HCT116 (cell line): ENCODE measurements at regions not wholly inside any gene's neighbourhood (a gene's known extent, or its start where the extent isn't known, plus 50 kb on each side); places are given as distances from the start of the nearest gene placed in this dataset.

Source experiments
- ATAC-seq: fragments of 200-7000 bp; cut with Tn5 transposase; 2 replicates; pipeline ENCODE4 v1.9.1; 2020; ENCODE audit warnings: mild to moderate bottlenecking, moderate library complexity
- BruUV-seq: library from RNA; stranded (reverse); fragments of 400-500 nt; replicated peaks from 2 replicates; lab custom pipeline; 2021; lab: Mats Ljungman, UMichigan
- CTCF ChIA-PET: fragments of 300-600 bp; sonication (Branson Sonifier 250); formaldehyde crosslinking; loops from one replicate; lab custom pipeline; 2021; ENCODE audit warnings: antibody characterized with exemption; lab: Charles Lee
- POLR2A ChIA-PET: fragments of 300-600, 350-600 bp; sonication (Branson Sonifier 250); formaldehyde crosslinking; loops from one replicate; lab custom pipeline; 2021; ENCODE audit warnings: antibody characterized with exemption; lab: Charles Lee
- RAD21 ChIA-PET, 2 experiments: fragments of 300-600 bp; sonication (Branson Sonifier 250); formaldehyde crosslinking; loops; one replicate each; lab custom pipeline; 2023; ENCODE audit warnings: low total read pairs in 2 of 2; ENCODE audit not compliant: uncharacterized antibody in 2 of 2, unreplicated experiment in 2 of 2, low non-redundant PET in 1 of 2; lab: Charles Lee
- DNase-seq: peaks from one replicate; pipeline ENCODE4 v3.0.0-alpha.2; 2010; ENCODE audit warnings: low read depth, low spot score
- H2AFZ ChIP-seq: fragments of 200-600 bp; shearing (Covaris generic), sonication (generic); 2 replicates; pipeline ENCODE4 v1.6.1; 2017; ENCODE audit warnings: low read depth, mixed run types, mixed read lengths, antibody characterized with exemption, low read length; ENCODE audit not compliant: poor library complexity, severe bottlenecking
- H3K27ac ChIP-seq: 2 replicates; pipeline ENCODE4 v1.5.1; 2012; ENCODE audit warnings: low read depth, low read length
- H3K27me3 ChIP-seq: fragments of 200-600 bp; sonication (generic); 2 replicates; pipeline ENCODE4 v1.6.1; 2016; ENCODE audit warnings: mixed run types, low read length, mixed read lengths; ENCODE audit not compliant: insufficient read depth
- H3K36me3 ChIP-seq, 2 experiments: fragments of 200-500 bp in 1 of 2; fragments of 200-600 bp in 1 of 2; sonication (Bioruptor generic) in 1 of 2; sonication (generic) in 1 of 2; 2 replicates each; pipeline versions ENCODE4 v1.5.1 to v1.6.1; 2014 to 2016; ENCODE audit warnings: low read length in 2 of 2, inconsistent platforms in 1 of 2, mixed read lengths in 1 of 2, mixed run types in 1 of 2; ENCODE audit not compliant: insufficient read depth in 2 of 2, control insufficient read depth in 1 of 2
- H3K4me1 ChIP-seq, 2 experiments: fragments of 200-600 bp in 1 of 2; sonication (generic) in 1 of 2; 2 replicates each; pipeline versions ENCODE4 v1.5.1 to v1.6.1; 2012 to 2017; ENCODE audit warnings: low read length in 2 of 2, inconsistent platforms in 1 of 2, mild to moderate bottlenecking in 1 of 2, mixed read lengths in 1 of 2, mixed run types in 1 of 2, moderate library complexity in 1 of 2; ENCODE audit not compliant: insufficient read depth in 2 of 2, control insufficient read depth in 1 of 2
- H3K4me2 ChIP-seq: fragments of 200-600 bp; sonication (generic); 2 replicates; pipeline ENCODE4 v1.6.1; 2017; ENCODE audit warnings: mixed run types, low read length, mixed read lengths
- H3K4me3 ChIP-seq, 2 experiments: fragments of 200-600 bp in 1 of 2; sonication (generic) in 1 of 2; replicated peaks in 1 of 2; 2 replicates each; pipeline ENCODE4 v1.5.1; 2011 to 2016; ENCODE audit warnings: low read length in 2 of 2, control low read depth in 1 of 2, low read depth in 1 of 2, mild to moderate bottlenecking in 1 of 2, mixed read lengths in 1 of 2, mixed run types in 1 of 2
- H3K79me2 ChIP-seq: fragments of 200-600 bp; sonication (generic); 2 replicates; pipeline ENCODE4 v1.6.1; 2017; ENCODE audit warnings: mild to moderate bottlenecking, mixed run types, low read length, moderate library complexity, mixed read lengths; ENCODE audit not compliant: insufficient read depth
- H3K9ac ChIP-seq: fragments of 200-600 bp; sonication (generic); 2 replicates; pipeline ENCODE4 v1.6.1; 2016; ENCODE audit warnings: low read length, mixed read lengths
- H3K9me2 ChIP-seq: fragments of 200-600 bp; sonication (generic), shearing (Covaris generic); 2 replicates; pipeline ENCODE4 v1.6.1; 2017; ENCODE audit warnings: mixed run types, mild to moderate bottlenecking, moderate library complexity; ENCODE audit not compliant: insufficient read depth
- H3K9me3 ChIP-seq, 2 experiments: fragments of 200-500 bp in 1 of 2; fragments of 200-600 bp in 1 of 2; sonication (Bioruptor generic) in 1 of 2; sonication (generic) in 1 of 2; 2 replicates each; pipeline ENCODE4 v1.6.1; 2014 to 2017; ENCODE audit warnings: low read length in 2 of 2, mixed read lengths in 2 of 2, inconsistent platforms in 1 of 2, low read depth in 1 of 2, mild to moderate bottlenecking in 1 of 2, mixed run types in 1 of 2, moderate library complexity in 1 of 2; ENCODE audit not compliant: control insufficient read depth in 1 of 2, insufficient read depth in 1 of 2
- H4K20me1 ChIP-seq: fragments of 200-600 bp; sonication (generic), shearing (Covaris generic); 2 replicates; pipeline ENCODE4 v1.6.1; 2017; ENCODE audit warnings: mixed run types, mild to moderate bottlenecking, moderate library complexity; ENCODE audit not compliant: insufficient read depth
- ELF1 ChIP-seq: IDR thresholded peaks from 2 replicates; pipeline ENCODE4 v1.6.1; 2012; ENCODE audit warnings: low read depth, borderline replicate concordance
- EZH2 ChIP-seq: fragments of 200-600 bp; sonication (generic); IDR thresholded peaks from 2 replicates; pipeline ENCODE4 v1.6.1; 2017; ENCODE audit warnings: antibody characterized with exemption, mixed run types
- FOSL1 ChIP-seq: IDR thresholded peaks from 2 replicates; pipeline ENCODE4 v1.6.1; 2012; ENCODE audit warnings: low read depth
- JUND ChIP-seq: IDR thresholded peaks from 2 replicates; pipeline ENCODE4 v1.6.1; 2012
- MAX ChIP-seq: IDR thresholded peaks from 2 replicates; pipeline ENCODE4 v1.6.1; 2012
- POLR2A ChIP-seq: IDR thresholded peaks from 2 replicates; pipeline ENCODE4 v1.7.0; 2011; ENCODE audit warnings: borderline replicate concordance; ENCODE audit not compliant: insufficient read depth, insufficient read length; ENCODE audit errors: extremely low read depth
- POLR2AphosphoS5 ChIP-seq: IDR thresholded peaks from 2 replicates; pipeline ENCODE4 v1.6.1; 2011; ENCODE audit warnings: mild to moderate bottlenecking, low read depth, low read length, moderate library complexity
- RAD21 ChIP-seq: IDR thresholded peaks from 2 replicates; pipeline ENCODE4 v1.6.1; 2012; ENCODE audit warnings: low read depth, mild to moderate bottlenecking
- REST ChIP-seq: IDR thresholded peaks from 2 replicates; pipeline ENCODE4 v1.6.1; 2012; ENCODE audit warnings: low read depth
- SIN3A ChIP-seq: IDR thresholded peaks from 2 replicates; pipeline ENCODE4 v1.6.1; 2012; ENCODE audit warnings: low read depth
- YY1 ChIP-seq: IDR thresholded peaks from 2 replicates; pipeline ENCODE4 v1.6.1; 2011; ENCODE audit warnings: low read length, low read depth, moderate library complexity, mild to moderate bottlenecking; ENCODE audit not compliant: insufficient replicate concordance; ENCODE audit errors: extremely low read depth
- ZNF274 ChIP-seq: fragments of 200-500 bp; sonication (Bioruptor generic); IDR thresholded peaks from 2 replicates; pipeline ENCODE4 v1.6.1; 2014; ENCODE audit warnings: mild to moderate bottlenecking, low read depth, low read length, inconsistent platforms
- intact Hi-C: fragments of 100-400 bp; cut with micrococcal nuclease; formaldehyde crosslinking; loops from 2 replicates; pipeline ENCODE4 v1.10.0; 2022
- TF ChIP-seq, protein P1 (sequence below), 3 experiments: fragments of 200-600 bp in 1 of 3; sonication (generic) in 1 of 3; IDR thresholded peaks in 2 of 3; conservative IDR thresholded peaks in 1 of 3; 2 replicates each; pipeline ENCODE4 v1.5.1; 2012 to 2017; ENCODE audit warnings: low read depth in 2 of 3, low read length in 2 of 3, antibody characterized with exemption in 1 of 3, borderline replicate concordance in 1 of 3, control low read depth in 1 of 3, mild to moderate bottlenecking in 1 of 3, mixed read lengths in 1 of 3, mixed run types in 1 of 3, moderate library complexity in 1 of 3; ENCODE audit not compliant: insufficient read depth in 1 of 3

- Histone ChIP-seq H3K9me2 (no peaks in the 10 kb centered on the region), H3K4me1 (no peaks in the 10 kb centered on the region), H3K4me3 (no peak overlapping the region), H3K27me3 (peaks cover 4% of the 10 kb centered on the region; the same call in 1 of the 2 replicates), H3K27ac (no peak overlapping the region), H4K20me1 (no peaks in the 10 kb centered on the region), H2AFZ (no peak overlapping the region), H3K4me2 (no peak overlapping the region), H3K9me3 (no peaks in the 10 kb centered on the region), H3K79me2 (no peaks in the 10 kb centered on the region), H3K9ac (no peak overlapping the region), H3K36me3 (no peaks in the 10 kb centered on the region)
- CTCF ChIA-PET: no interaction called here
- no peak for DNase-seq
- no TSS peak for BruUV-seq
- ATAC-seq: no peak
- POLR2A ChIA-PET: no interaction called here
- RAD21 ChIA-PET: no interaction called here
- no peak for TF ChIP-seq MAX
- no peak for TF ChIP-seq REST
- TF ChIP-seq FOSL1: no peak
- no peak for TF ChIP-seq POLR2AphosphoS5
- no peak for TF ChIP-seq EZH2
- TF ChIP-seq YY1: no peak
- intact Hi-C loops: no loop called here
Observed at GRCh38 chr5:144582066-144582465, 411.4 kb downstream of the KCTD16 start.

- no TSS peak for BruUV-seq
- H3K27me3 ChIP-seq: peaks cover 4% of the 10 kb centered on the region; the same call in 1 of the 2 replicates
- no peaks in the 10 kb centered on the region for H3K9me2 ChIP-seq
- H2AFZ ChIP-seq: no peak overlapping the region
- no peak for TF ChIP-seq POLR2A
- TF ChIP-seq JUND: no peak
- TF ChIP-seq ELF1: no peak
- TF ChIP-seq SIN3A: no peak
- no peak for TF ChIP-seq RAD21
- no peak for TF ChIP-seq FOSL1
- no peak for TF ChIP-seq ZNF274
- TF ChIP-seq, protein P1, sequence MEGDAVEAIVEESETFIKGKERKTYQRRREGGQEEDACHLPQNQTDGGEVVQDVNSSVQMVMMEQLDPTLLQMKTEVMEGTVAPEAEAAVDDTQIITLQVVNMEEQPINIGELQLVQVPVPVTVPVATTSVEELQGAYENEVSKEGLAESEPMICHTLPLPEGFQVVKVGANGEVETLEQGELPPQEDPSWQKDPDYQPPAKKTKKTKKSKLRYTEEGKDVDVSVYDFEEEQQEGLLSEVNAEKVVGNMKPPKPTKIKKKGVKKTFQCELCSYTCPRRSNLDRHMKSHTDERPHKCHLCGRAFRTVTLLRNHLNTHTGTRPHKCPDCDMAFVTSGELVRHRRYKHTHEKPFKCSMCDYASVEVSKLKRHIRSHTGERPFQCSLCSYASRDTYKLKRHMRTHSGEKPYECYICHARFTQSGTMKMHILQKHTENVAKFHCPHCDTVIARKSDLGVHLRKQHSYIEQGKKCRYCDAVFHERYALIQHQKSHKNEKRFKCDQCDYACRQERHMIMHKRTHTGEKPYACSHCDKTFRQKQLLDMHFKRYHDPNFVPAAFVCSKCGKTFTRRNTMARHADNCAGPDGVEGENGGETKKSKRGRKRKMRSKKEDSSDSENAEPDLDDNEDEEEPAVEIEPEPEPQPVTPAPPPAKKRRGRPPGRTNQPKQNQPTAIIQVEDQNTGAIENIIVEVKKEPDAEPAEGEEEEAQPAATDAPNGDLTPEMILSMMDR (IDR thresholded peaks at IDR 0.05 in 2 of 3, conservative IDR thresholded peaks at IDR 0.05 in 1 of 3; ENCODE audit: borderline replicate concordance in 1 of 3, insufficient read depth in 1 of 3, low read depth in 2 of 3, low read length in 2 of 3): no peak
- TF ChIP-seq YY1: no peak
- no peaks in the 10 kb centered on the region for H3K9me3 ChIP-seq
- intact Hi-C loops: no loop called here
- CTCF ChIA-PET: no interaction called here
- no peak overlapping the region for H3K4me3 ChIP-seq
- H3K4me1 ChIP-seq: no peaks in the 10 kb centered on the region
- H3K27ac ChIP-seq: no peak overlapping the region
- ATAC-seq: no peak
- no peak overlapping the region for H3K4me2 ChIP-seq
- H4K20me1 ChIP-seq: no peaks in the 10 kb centered on the region
- RAD21 ChIA-PET: no interaction called here
- POLR2A ChIA-PET: no interaction called here
- no peak for DNase-seq
- H3K9ac ChIP-seq: no peak overlapping the region
- H3K79me2 ChIP-seq: no peaks in the 10 kb centered on the region
- no peaks in the 10 kb centered on the region for H3K36me3 ChIP-seq
Observed at GRCh38 chr5:144581044-144581443, 410.4 kb downstream of the KCTD16 start.
